ENCODE measurements at regions not wholly inside any gene's neighbourhood (a gene's known extent, or its start where the extent isn't known, plus 50 kb on each side); places are given as distances from the start of the nearest gene placed in this dataset.

DNA sequence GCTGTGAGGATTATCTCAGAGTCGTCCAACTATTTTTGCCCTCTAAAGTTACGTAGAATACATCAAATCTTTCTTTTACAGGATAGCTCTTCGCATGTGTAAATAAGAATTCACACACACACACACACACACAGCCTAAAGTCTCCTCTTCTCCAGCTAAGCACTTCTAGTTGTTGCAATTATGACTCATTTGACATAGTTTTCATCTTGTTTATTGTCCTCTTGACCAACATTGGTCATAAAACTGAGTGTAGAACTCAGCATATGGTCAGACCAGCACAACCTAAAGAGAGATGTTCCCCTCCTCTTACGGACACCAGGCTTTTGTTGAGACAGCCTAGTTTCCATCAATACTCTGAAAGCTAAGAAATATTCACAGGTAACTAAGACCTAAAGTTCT lies 234.2 kb downstream of the BLID start:
- H3K4me3 ChIP-seq (ENCODE audit: low read depth, low read length): no peak overlapping the region
- TF ChIP-seq, protein P1, sequence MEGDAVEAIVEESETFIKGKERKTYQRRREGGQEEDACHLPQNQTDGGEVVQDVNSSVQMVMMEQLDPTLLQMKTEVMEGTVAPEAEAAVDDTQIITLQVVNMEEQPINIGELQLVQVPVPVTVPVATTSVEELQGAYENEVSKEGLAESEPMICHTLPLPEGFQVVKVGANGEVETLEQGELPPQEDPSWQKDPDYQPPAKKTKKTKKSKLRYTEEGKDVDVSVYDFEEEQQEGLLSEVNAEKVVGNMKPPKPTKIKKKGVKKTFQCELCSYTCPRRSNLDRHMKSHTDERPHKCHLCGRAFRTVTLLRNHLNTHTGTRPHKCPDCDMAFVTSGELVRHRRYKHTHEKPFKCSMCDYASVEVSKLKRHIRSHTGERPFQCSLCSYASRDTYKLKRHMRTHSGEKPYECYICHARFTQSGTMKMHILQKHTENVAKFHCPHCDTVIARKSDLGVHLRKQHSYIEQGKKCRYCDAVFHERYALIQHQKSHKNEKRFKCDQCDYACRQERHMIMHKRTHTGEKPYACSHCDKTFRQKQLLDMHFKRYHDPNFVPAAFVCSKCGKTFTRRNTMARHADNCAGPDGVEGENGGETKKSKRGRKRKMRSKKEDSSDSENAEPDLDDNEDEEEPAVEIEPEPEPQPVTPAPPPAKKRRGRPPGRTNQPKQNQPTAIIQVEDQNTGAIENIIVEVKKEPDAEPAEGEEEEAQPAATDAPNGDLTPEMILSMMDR (IDR thresholded peaks at IDR 0.05; ENCODE audit: low read depth, low read length): no peak
- in situ Hi-C loops (cut with HindIII; ENCODE audit: low sequenced_read_pairs): no loop called here
- peak; percentile 75 for DNase-seq (ENCODE audit: low read depth, low spot score)

DNA sequence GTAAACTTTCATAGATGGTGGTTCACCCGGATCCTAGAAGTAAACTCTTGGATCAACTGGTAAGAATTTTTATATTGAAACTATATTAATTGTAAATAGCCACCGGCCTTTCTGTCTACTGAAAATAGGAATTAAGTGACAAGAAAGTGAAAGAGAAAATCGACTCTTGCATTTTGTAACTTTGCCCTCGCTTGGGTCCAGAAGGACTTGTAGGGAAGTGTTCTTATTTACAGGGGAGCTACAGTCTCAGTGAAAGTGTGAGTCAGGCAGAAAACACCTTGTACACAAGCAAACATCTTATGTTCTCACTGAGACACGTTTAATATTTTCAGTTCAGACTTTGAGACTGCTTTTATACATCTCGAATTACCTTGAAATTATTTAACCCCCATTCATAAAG lies 238.9 kb downstream of the BLID start:
- DNase-seq (ENCODE audit: low read depth, low spot score): no peak
- in situ Hi-C loops (cut with HindIII; ENCODE audit: low sequenced_read_pairs): no loop called here
- TF ChIP-seq, protein P1 (IDR thresholded peaks at IDR 0.05; ENCODE audit: low read depth, low read length): no peak
- H3K4me3 ChIP-seq (ENCODE audit: low read depth, low read length): no peak overlapping the region

DNA sequence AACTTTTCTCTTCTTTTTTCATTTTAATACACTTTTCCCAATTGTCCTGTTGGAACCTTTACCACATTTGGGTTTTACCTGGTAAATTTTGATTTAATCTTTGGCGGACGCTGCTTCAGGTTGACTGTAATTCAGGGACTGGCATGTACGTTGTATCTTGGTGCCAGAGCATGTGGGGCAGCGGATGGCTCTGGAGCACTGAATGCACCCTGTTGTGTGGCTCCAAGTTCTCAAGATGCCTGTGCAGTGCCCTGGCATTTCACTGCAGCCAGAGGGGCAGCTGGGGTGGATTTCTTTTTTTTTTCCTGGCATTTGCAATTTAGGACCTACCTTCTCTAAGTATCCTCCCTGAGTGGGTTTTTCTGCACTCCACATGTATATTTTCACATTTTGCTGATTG lies 242.2 kb downstream of the BLID start:
- DNase-seq (ENCODE audit: low read depth, low spot score): no peak
- in situ Hi-C loops (cut with HindIII; ENCODE audit: low sequenced_read_pairs): no loop called here
- H3K4me3 ChIP-seq (ENCODE audit: low read depth, low read length): no peak overlapping the region
- TF ChIP-seq, protein P1 (IDR thresholded peaks at IDR 0.05; ENCODE audit: low read depth, low read length): no peak

DNA sequence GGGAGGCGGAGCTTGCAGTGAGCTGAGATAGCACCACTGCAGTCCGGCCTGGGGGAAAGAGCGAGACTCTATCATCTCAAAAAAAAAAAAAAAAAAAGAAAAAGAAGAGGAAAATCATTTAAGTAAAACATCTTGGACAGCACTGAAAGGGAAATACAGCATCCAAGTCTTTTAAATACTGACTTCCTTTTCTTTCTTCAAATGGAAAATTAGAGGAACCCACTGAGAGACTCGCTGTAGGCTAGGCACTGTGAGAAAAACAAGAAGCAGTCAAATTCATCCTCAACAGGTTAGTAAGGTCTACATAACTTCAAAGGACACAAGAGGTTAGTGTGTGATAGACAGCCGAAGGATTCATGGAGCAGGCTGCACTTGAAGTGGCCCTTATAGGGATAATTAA lies 243.7 kb downstream of the BLID start:
- no peak for DNase-seq (ENCODE audit: low read depth, low spot score)
- no peak overlapping the region for H3K4me3 ChIP-seq (ENCODE audit: low read depth, low read length)
- in situ Hi-C loops (cut with HindIII; ENCODE audit: low sequenced_read_pairs): no loop called here
- TF ChIP-seq, protein P1 (IDR thresholded peaks at IDR 0.05; ENCODE audit: low read depth, low read length): no peak

DNA sequence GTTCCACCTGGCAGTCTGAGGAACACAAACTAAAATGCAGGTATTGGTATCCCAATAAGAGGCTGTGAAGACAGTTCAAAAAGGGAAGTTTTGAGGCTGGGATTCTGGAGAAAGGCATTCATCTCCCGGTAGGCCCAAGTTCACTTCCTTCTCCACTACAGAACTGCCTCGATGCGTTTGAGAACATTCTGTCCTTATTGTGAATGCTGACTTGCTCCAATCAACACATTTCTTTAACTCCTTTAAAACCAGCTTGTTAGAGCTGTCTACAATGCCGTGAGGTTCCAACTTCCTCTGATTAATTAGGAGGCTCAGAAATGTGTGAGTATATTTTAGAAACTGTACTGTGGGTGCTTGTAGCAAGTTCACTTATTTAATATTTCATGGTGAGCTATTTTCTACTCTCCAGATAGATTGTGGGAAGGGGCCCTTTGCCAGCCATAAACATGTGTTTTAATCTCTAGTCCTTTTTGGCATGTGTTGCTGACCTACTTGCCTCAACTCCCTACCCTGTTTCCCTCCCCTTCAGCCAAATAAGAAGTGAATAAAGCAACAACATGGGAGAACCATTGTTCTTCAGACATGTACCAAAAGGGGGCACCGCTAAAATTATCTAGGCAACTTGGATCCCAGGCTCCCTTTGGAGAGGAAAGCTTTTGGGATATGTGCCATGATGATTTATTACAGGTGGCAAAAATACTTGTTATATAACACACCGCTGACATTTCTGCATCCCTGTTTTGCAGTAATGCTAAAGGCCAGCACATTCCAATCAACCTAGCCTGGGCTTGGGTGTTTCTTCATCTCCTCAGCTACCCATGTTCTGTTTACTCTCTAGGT lies 245.6 kb downstream of the BLID start:
- TF ChIP-seq, protein P1 (IDR thresholded peaks at IDR 0.05; ENCODE audit: low read depth, low read length): no peak
- H3K4me3 ChIP-seq (ENCODE audit: low read depth, low read length): no peak overlapping the region
- DNase-seq (ENCODE audit: low read depth, low spot score): no peak
- in situ Hi-C loops (cut with HindIII; ENCODE audit: low sequenced_read_pairs): no loop called here

DNA sequence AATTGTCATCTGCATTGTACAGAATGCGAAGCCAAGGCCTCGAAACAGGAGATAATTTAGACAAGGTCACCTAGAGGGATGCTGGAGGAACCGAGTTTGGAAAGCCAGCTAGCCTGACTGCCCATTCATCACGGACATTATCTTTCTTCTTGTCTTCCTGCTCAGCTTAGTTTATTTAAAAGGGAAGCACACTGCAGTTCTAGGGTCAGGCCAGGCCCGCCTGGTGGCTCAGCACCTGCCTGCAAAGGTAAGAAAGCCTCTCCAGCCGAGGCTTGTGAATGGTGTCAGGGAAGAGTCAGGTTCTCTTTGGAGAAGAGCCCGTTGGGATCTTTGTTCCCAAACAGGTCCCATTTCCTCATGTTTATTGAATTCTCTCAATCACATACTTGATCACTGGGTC lies 246.5 kb downstream of the BLID start:
- TF ChIP-seq, protein P1 (IDR thresholded peaks at IDR 0.05; ENCODE audit: low read depth, low read length): no peak
- in situ Hi-C loops (cut with HindIII; ENCODE audit: low sequenced_read_pairs): no loop called here
- DNase-seq (ENCODE audit: low read depth, low spot score): no peak
- H3K4me3 ChIP-seq (ENCODE audit: low read depth, low read length): no peak overlapping the region

Data from astrocyte of the spinal cord (primary cell).